ENCODE measurements at regions not wholly inside any gene's neighbourhood (a gene's known extent, or its start where the extent isn't known, plus 50 kb on each side); places are given as distances from the start of the nearest gene placed in this dataset.
"Not testable (repeated sequence)": the region's sequence is repeated elsewhere in the genome, so short reads cannot be mapped to it uniquely, and the experiment has no call there.

- DNase-seq = not testable (repeated sequence)
Observed at GRCh38 chr10:22467393-22467792, 122.1 kb downstream of the SPAG6 start.

DNA sequence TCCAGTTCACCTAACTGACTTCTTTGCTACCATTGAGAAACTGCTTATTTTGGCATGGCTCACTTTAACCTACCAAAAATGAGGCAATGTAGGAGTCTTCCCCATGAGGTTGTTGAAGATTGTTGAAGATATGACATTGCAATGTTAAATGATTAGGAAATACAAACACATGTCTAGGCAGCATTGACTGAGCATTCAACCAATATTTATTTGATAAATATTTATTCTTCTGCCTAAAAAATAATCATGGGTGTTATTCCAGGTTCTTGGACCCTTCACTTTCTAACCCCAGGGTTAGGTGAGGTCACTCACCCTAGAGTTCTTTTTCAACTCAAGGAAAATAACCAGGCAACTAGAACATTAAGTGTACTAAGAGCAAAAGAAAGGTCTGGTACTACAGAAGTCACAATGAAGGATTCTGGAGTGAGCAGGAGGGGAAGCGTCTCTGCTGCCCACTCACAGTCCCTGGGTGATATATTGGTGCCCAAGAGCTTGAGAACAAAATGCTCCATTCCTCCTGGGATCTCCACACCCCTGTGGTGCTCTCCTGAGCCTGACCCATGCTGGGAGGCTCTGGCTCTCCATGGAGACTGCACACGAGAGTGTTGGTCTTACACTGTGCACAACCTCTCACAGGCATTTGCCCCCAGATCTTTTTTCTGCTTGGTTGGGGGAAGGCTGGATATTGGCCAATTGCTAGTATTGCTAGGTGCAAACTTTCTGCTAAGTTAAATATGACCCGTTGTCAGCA is 123.4 kb downstream of the SPAG6 start:
- no peak for DNase-seq

- DNase-seq = no peak
Observed at GRCh38 chr10:22473044-22473443, 127.7 kb downstream of the SPAG6 start.

GRCh38 chr10:22473459-22473858 is 128.2 kb downstream of the SPAG6 start:
- DNase-seq = no peak

DNA sequence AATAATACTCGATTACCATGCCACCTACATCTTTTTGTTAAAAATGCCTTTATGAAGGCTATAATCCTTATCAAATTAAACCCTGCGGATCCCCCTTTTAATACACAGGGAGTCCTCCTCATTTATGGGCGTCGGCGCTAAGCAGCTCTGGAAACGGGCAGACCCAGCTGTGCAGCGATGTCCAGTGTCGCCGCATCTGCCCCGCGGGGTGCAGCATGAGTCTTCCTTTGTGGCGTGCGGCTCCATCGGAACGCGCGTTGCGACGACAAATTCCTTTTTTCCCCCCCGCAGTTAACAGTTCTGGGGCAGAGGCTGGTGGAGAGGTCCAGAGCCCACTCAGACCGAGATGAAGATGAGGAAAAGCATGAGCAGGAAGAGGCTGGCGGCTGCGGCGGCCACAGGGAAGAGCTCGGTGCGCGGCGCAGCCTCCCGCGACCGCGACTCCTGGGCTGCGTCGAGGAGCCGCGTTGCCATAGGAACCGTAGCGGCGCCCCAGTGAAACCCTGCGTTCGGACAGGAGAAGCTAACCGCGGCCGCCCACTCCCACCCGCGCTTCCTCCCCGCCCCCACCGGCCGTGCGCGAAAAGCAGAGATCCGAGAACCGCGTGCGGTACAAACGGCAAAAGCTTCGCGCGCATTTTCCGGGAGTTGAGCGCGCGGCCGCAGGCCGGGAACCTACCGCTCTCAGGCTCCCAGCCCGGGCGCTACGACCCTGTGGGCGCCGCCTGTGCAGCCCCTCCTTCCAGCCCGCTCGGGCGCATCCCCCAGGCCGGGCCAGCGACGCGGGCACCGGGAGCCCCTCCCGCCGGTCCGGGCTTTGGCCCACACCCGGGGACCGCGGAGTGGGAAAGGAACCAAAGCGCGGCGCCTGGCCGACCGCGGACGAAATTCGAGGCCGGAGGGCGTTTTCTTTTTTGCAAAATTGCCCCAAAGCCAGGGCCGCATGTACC is 130.6 kb downstream of the SPAG6 start:
- DNase-seq = no peak

DNA sequence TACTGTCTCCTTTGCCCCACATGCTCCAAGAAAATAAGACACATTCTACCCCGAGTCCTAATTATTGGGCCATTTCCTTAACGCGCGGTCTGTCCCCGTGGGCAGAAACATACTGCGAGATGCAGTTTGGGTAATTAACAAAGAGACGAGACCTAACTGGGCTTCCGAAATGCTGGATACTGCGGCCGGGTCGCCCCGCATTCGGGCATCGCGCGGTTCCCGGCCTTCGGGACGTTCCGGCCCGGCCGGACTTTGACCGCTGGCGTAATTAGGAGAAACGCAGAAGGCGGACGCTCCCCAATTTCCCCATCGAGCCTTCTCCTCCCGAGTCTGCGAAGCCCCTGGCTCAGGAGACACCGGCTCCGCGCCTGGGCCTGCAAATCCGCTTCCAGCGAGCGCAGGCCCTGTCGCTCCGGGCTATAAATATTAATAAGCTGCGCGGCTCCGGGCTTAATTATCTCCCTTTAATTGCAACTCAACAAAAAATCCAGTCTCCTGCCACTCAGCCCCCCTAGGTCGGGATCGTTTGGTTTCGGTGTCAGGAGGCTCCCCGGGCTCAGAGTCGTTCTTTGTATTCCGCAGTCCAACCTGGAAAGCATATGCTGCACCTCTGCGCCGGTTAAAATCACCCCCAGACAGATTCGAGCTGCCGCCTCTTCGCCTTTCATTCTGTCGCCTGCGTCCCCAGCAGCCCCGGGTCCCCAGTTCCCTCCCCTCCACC is 131.5 kb downstream of the SPAG6 start:
- peak; percentile 3 for DNase-seq

GRCh38 chr10:22477334-22478287 is 132.3 kb downstream of the SPAG6 start:
- no peak for DNase-seq

DNA sequence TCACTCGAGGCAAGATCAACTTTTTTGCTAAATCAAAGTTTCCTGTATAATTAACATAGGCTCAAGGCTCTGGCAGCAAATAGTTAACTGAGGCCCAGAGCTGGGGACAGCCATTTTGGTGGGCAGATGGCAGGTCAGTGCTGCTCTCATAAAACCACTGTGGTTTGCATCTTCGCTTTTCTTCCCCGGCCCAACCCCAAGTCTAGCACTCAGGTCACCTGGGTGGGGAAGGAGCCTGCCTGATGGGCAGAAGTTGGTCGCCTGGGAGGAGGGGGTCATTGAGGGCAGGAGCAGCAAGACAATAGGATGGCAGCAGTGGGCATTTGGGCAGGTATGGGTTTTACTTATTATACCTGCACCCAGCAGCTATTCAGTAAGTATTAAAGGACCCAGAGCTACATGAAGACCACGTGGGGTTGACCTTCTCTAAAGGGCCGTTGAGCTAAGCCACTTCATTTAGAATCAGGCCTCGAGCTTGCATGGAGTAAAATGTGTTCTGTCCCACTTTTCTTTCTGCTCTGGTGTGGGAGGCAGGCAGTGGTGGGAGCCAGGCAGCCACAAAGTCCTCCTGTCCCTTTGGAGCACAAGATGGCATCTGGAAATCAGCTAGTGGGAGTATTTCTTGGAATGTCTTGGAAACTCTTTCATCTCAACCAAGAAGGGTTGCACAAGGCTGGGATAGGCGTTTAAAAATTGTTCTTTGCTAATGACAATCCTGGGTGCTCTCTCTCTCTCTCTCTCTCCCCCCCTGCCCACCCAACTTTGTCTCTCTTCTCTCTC is 133.4 kb downstream of the SPAG6 start:
- DNase-seq = no peak

DNA sequence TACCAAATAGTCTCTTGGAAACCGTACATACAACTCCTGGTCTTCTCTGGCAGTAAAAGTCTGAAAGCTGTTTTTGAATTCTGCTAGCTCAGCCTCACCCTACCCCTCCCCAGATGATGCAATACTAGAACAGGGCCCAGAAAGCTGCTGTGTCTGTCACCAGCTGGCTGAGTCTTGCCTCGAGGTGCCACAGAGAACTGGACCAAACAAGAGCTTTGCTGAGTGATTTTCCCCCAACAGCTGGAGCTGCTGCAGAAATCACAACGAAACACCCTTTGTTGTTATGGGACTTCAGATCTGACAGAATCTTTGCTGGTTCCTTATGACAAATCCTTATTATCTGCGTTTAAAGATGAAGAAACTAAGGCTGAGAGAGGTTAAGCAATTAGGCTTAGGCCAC is 134.1 kb downstream of the SPAG6 start:
- DNase-seq = no peak

- DNase-seq = no peak
Observed at GRCh38 chr10:22481106-22481505, 135.8 kb downstream of the SPAG6 start.

DNA sequence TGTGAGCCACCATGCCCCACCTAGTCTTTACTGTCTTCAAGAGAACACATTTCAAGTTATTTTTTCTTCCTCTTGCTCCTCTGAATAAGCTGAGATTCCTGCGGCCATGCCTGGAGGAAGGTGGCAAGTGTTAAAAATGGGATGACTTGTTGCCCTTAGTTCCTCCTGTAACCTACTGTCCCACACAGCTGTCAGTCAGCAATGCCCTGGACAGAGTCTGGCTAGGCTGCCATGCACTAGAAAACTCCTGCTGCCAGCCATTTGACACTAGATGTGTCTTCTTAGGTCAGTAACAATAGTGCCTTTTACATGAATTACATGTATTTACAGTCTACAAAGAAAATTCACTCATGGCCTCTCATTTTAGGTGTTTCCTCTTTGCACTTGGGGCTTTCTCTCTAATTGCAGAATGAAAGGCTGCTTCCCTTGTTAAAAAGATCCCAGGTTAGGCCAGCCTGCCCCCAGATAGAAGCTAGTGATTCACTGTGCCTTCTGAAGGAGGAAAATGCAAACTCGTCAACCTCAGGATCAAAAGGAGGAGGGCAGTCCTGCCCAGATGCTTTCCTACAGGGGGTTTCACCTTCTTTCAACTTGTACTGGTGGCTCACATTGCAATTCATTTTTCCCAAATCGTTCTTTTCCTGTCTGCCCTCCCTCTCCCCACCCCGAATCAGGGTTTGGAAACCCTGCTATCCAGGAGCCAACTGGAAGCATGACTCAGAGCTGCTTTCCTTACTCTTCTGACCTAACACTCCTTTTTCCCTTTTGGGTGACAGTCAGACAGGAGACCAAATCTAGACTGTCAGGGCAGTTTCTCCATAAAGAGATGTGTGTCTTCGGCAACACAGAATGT is 136.6 kb downstream of the SPAG6 start:
- no peak for DNase-seq

GRCh38 chr10:22483132-22483531 is 137.8 kb downstream of the SPAG6 start:
- no peak for DNase-seq
